ENCODE measurements at regions not wholly inside any gene's neighbourhood (a gene's known extent, or its start where the extent isn't known, plus 50 kb on each side); places are given as distances from the start of the nearest gene placed in this dataset.

GRCh38 chr18:64949885-64950284, 800.9 kb upstream of the CDH7 start:
- Mint-ChIP-seq H3K9me3 (ENCODE audit: unreplicated experiment) (no peaks in the 10 kb centered on the region), H3K27ac (ENCODE audit: unreplicated experiment) (no peak overlapping the region), H3K4me1 (ENCODE audit: unreplicated experiment) (no peaks in the 10 kb centered on the region), H3K27me3 (ENCODE audit: unreplicated experiment) (peaks cover 1% of the 10 kb centered on the region), H3K36me3 (ENCODE audit: low read depth, unreplicated experiment) (no peaks in the 10 kb centered on the region), H3K4me3 (ENCODE audit: unreplicated experiment) (no peak overlapping the region)
- no peak for TF ChIP-seq CTCF (IDR thresholded peaks at IDR 0.05; ENCODE audit: unreplicated experiment)
- no peak for DNase-seq (ENCODE audit: low spot score)

- Mint-ChIP-seq H3K4me3 (ENCODE audit: unreplicated experiment) (no peak overlapping the region), H3K9me3 (ENCODE audit: unreplicated experiment) (no peaks in the 10 kb centered on the region), H3K27ac (ENCODE audit: unreplicated experiment) (no peak overlapping the region), H3K36me3 (ENCODE audit: low read depth, unreplicated experiment) (no peaks in the 10 kb centered on the region), H3K4me1 (ENCODE audit: unreplicated experiment) (no peaks in the 10 kb centered on the region), H3K27me3 (ENCODE audit: unreplicated experiment) (no peaks in the 10 kb centered on the region)
- DNase-seq (ENCODE audit: low spot score), result no peak
- TF ChIP-seq CTCF (IDR thresholded peaks at IDR 0.05; ENCODE audit: unreplicated experiment), result no peak
These were observed 787.8 kb upstream of the LINC00305 start for GRCh38 chr18:64936671-64937070.

GRCh38 chr18:64929036-64929435, 780.1 kb upstream of the LINC00305 start:
- no peaks in the 10 kb centered on the region for H3K9me3 Mint-ChIP-seq (ENCODE audit: unreplicated experiment)
- no peaks in the 10 kb centered on the region for H3K27me3 Mint-ChIP-seq (ENCODE audit: unreplicated experiment)
- H3K4me3 Mint-ChIP-seq (ENCODE audit: unreplicated experiment), result no peak overlapping the region
- H3K4me1 Mint-ChIP-seq (ENCODE audit: unreplicated experiment), result no peaks in the 10 kb centered on the region
- DNase-seq (ENCODE audit: low spot score), result no peak
- no peak overlapping the region for H3K27ac Mint-ChIP-seq (ENCODE audit: unreplicated experiment)
- TF ChIP-seq CTCF (IDR thresholded peaks at IDR 0.05; ENCODE audit: unreplicated experiment), result no peak
- no peaks in the 10 kb centered on the region for H3K36me3 Mint-ChIP-seq (ENCODE audit: low read depth, unreplicated experiment)

- no peak for DNase-seq (ENCODE audit: low spot score)
- no peaks in the 10 kb centered on the region for H3K4me1 Mint-ChIP-seq (ENCODE audit: unreplicated experiment)
- no peaks in the 10 kb centered on the region for H3K9me3 Mint-ChIP-seq (ENCODE audit: unreplicated experiment)
- no peaks in the 10 kb centered on the region for H3K36me3 Mint-ChIP-seq (ENCODE audit: low read depth, unreplicated experiment)
- no peaks in the 10 kb centered on the region for H3K27me3 Mint-ChIP-seq (ENCODE audit: unreplicated experiment)
- no peak for TF ChIP-seq CTCF (IDR thresholded peaks at IDR 0.05; ENCODE audit: unreplicated experiment)
- H3K4me3 Mint-ChIP-seq (ENCODE audit: unreplicated experiment), result no peak overlapping the region
- no peak overlapping the region for H3K27ac Mint-ChIP-seq (ENCODE audit: unreplicated experiment)
These were observed 771.2 kb upstream of the LINC00305 start for GRCh38 chr18:64919971-64920570.

- H3K36me3 Mint-ChIP-seq (ENCODE audit: low read depth, unreplicated experiment), result no peaks in the 10 kb centered on the region
- no peak for DNase-seq (ENCODE audit: low spot score)
- no peaks in the 10 kb centered on the region for H3K27me3 Mint-ChIP-seq (ENCODE audit: unreplicated experiment)
- H3K9me3 Mint-ChIP-seq (ENCODE audit: unreplicated experiment), result no peaks in the 10 kb centered on the region
- no peak for TF ChIP-seq CTCF (IDR thresholded peaks at IDR 0.05; ENCODE audit: unreplicated experiment)
- H3K27ac Mint-ChIP-seq (ENCODE audit: unreplicated experiment), result no peak overlapping the region
- no peaks in the 10 kb centered on the region for H3K4me1 Mint-ChIP-seq (ENCODE audit: unreplicated experiment)
- H3K4me3 Mint-ChIP-seq (ENCODE audit: unreplicated experiment), result no peak overlapping the region
These were observed 770.0 kb upstream of the LINC00305 start for GRCh38 chr18:64918851-64919250.

Measured in endothelial cell (in vitro differentiated cells).